Caki2 (cell line): ENCODE measurements at regions not wholly inside any gene's neighbourhood (a gene's known extent, or its start where the extent isn't known, plus 50 kb on each side); places are given as distances from the start of the nearest gene placed in this dataset.
"Not testable (repeated sequence)": the region's sequence is repeated elsewhere in the genome, so short reads cannot be mapped to it uniquely, and the experiment has no call there.

Source experiments
- DNase-seq: peaks from one replicate; pipeline ENCODE4 v3.0.0-alpha.2; 2015; ENCODE audit warnings: low read depth
- in situ Hi-C: cut with HindIII; loops from 2 replicates; pipeline ENCODE4 v1.10.0; 2016; ENCODE audit warnings: low sequenced_read_pairs, low pct_unique_long_range_greater_than_20kb, mixed read lengths

GRCh38 chr12:127145929-127146789 is 1120.8 kb upstream of the TMEM132C start:
- in situ Hi-C loops, result no loop called here
- no peak for DNase-seq

- in situ Hi-C loops, result no loop called here
- DNase-seq, result no peak
These were observed 1119.8 kb upstream of the TMEM132C start for GRCh38 chr12:127146991-127147718.

- no peak for DNase-seq
- in situ Hi-C loops, result no loop called here
These were observed 1119.2 kb upstream of the TMEM132C start for GRCh38 chr12:127147724-127148123.

GRCh38 chr12:127148318-127148717 is 1118.7 kb upstream of the TMEM132C start:
- no peak for DNase-seq
- in situ Hi-C loops, result no loop called here

GRCh38 chr12:127149226-127149964 is 1117.6 kb upstream of the TMEM132C start:
- no peak for DNase-seq

GRCh38 chr12:127150028-127150427 is 1116.9 kb upstream of the TMEM132C start:
- DNase-seq, result no peak
- in situ Hi-C loops, result no loop called here

More at GRCh38 chr12:127149226-127149964, 1117.6 kb upstream of the TMEM132C start:
- in situ Hi-C loops, result no loop called here

- in situ Hi-C loops, result no loop called here
These were observed 1116.5 kb upstream of the TMEM132C start for GRCh38 chr12:127150479-127150878.

GRCh38 chr12:127150956-127151355 is 1116.0 kb upstream of the TMEM132C start:
- DNase-seq, result no peak

More at GRCh38 chr12:127150479-127150878, 1116.5 kb upstream of the TMEM132C start:
- DNase-seq, result no peak

GRCh38 chr12:127153996-127154395 is 1113.0 kb upstream of the TMEM132C start:
- DNase-seq, result no peak
- in situ Hi-C loops, result no loop called here

More at GRCh38 chr12:127150956-127151355, 1116.0 kb upstream of the TMEM132C start:
- in situ Hi-C loops, result no loop called here

- in situ Hi-C loops, DNase-seq: not testable (repeated sequence)
These were observed 1112.1 kb upstream of the TMEM132C start for GRCh38 chr12:127154830-127155229.

GRCh38 chr12:127155935-127156619 is 1110.9 kb upstream of the TMEM132C start:
- in situ Hi-C loops, DNase-seq: not testable (repeated sequence)

GRCh38 chr12:127157501-127158366 is 1109.2 kb upstream of the TMEM132C start:
- DNase-seq, in situ Hi-C loops: not testable (repeated sequence)

- in situ Hi-C loops, result no loop called here
- DNase-seq, result no peak
These were observed 1108.4 kb upstream of the TMEM132C start for GRCh38 chr12:127158385-127159061.

GRCh38 chr12:127161466-127161865 is 1105.5 kb upstream of the TMEM132C start:
- in situ Hi-C loops, result no loop called here
- DNase-seq, result no peak

- in situ Hi-C loops, result no loop called here
- DNase-seq, result no peak
These were observed 1104.7 kb upstream of the TMEM132C start for GRCh38 chr12:127162307-127162706.

- peak; percentile 48 for DNase-seq
- in situ Hi-C loops, result no loop called here
These were observed 1104.1 kb upstream of the TMEM132C start for GRCh38 chr12:127162902-127163301.
